GM12801 (cell line): ENCODE measurements at regions not wholly inside any gene's neighbourhood (a gene's known extent, or its start where the extent isn't known, plus 50 kb on each side); places are given as distances from the start of the nearest gene placed in this dataset.

Experiments
- CTCF ChIP-seq: IDR thresholded peaks from one replicate; pipeline ENCODE4 v1.5.1; 2011; ENCODE audit warnings: control low read depth; ENCODE audit not compliant: insufficient read length; ENCODE audit errors: extremely low read depth

GRCh38 chr1:87568005-87568404 is 239.3 kb downstream of the LMO4 start:
- TF ChIP-seq CTCF: no peak

GRCh38 chr1:87568911-87569310 is 240.2 kb downstream of the LMO4 start:
- no peak for TF ChIP-seq CTCF

DNA sequence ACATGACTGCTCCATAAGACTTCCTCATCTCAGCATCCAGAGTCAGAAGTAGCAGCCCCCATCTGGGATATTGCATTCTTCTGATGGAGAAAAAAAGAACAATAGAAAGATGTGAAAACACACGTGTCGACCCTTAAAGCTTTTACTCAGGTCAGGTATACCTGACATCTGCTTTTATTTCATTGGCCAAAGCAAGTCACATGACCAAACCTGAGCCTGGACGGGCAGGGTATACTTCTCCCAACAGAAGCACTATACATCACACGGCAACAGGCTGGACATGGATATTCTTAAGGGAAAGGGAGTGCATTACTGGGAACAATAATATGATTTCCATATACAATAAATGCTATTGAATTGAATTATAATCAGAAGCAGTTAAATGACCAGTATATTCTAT is 243.3 kb downstream of the LMO4 start:
- no peak for TF ChIP-seq CTCF

- no peak for TF ChIP-seq CTCF
Observed at GRCh38 chr1:87572891-87573290, 244.2 kb downstream of the LMO4 start.

DNA sequence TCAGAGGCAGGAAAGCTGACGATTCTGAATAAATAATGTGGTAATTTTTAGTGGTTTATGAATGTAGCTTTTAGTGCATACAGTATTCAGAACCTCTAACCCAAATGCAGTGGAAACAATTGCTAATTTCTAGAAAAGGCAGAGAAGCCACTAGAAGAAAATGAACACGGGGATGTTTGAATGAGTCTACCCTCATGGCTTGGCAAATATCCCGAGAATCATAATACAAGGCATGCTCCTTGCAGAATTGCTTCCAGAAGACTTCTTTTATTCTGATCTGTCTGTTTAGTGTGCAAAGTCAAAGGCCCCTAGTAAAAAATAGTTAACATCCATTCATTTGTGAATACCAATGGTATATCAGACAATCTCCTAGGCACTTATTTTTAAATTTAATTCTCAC is 246.8 kb downstream of the LMO4 start:
- no peak for TF ChIP-seq CTCF

DNA sequence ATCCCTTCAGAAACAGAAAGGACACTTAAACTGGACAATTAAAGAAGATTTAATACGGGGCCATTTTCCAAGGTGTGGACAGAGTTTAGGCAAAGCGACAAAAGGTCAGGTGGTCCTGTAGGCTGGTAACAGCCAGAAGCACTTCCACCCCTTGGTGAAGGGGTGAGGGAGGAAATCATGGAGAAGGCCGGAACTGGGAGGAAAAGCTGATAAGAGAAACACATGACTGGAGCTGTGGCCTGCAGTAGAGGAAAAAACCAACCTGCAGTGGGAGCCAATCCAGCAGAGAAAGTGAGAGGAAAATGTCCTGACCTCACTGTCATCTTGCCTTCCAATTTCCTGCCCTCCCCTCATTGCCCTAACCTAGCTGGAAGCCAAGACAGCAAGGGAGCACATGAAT is 249.8 kb downstream of the LMO4 start:
- no peak for TF ChIP-seq CTCF

DNA sequence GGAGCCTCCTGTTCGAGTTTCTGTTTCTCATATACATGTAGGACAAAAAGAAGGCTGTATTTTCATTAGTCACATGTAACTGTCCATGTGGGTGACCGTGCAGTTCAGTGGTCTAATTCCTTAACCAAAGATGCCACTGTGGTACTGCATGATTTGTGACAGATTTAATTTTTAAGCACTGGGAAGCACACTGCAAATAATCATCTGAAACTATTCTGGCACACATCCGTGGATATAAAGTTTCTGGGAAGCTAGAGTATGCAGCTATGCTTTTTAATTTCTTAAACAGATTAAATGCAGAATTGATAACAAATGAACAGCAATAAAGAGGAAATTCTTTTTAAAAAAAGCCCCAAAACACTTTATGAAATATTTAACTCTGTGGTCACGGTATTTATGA is 254.8 kb downstream of the LMO4 start:
- TF ChIP-seq CTCF: no peak

DNA sequence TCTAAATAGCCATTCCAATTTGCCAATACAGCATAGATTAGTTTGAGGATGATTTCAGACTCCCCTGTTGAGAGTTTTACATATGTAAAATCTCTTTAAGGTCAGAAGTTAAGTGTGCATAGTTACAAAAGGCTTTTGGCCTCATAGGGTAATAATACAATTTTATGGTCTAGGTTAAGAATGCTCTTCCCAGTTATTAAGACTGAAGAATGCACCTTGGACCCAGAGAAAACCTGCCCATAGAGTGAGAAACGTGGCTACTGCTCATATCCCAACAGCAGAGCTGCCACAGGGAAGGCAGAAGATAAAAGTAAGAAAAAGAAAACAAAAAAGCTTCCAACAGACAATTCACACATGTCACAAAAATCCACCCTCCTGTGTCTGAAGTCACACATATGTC is 255.9 kb downstream of the LMO4 start:
- no peak for TF ChIP-seq CTCF
